HG02642 (cell line): ENCODE measurements at regions not wholly inside any gene's neighbourhood (a gene's known extent, or its start where the extent isn't known, plus 50 kb on each side); places are given as distances from the start of the nearest gene placed in this dataset.

ENCODE experiments used
- ATAC-seq: cut with Tn5 transposase; IDR thresholded peaks from one replicate; pipeline ENCODE4 v1.9.1; 2021; ENCODE audit warnings: mild to moderate bottlenecking; ENCODE audit not compliant: unreplicated experiment, poor library complexity

GRCh38 chr9:22278426-22278825 is 168.2 kb upstream of the DMRTA1 start:
- no peak for ATAC-seq

- ATAC-seq, result no peak
Observed at GRCh38 chr9:22279636-22280035, 167.0 kb upstream of the DMRTA1 start.

- no peak for ATAC-seq
Observed at GRCh38 chr9:22285066-22285465, 161.6 kb upstream of the DMRTA1 start.

- no peak for ATAC-seq
Observed at GRCh38 chr9:22286661-22287060, 160.0 kb upstream of the DMRTA1 start.

DNA sequence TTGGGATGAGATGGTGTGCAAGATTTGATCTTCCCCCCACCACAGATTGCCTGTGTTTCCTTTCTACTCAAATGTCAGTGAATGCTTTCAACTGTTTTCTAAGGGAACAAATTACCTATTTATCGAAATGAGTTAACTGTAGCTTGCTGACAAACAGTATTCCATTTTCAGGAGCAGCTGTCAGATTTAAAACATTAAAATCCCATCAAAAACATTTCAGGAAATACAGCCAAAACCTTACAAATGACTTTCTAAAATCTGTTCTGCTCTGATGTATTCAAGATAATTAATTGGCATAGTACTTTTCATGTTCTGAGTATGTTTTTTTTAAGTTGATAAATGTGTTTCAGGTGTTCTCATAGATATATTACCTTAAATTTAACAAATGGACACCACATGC is 158.0 kb upstream of the DMRTA1 start:
- ATAC-seq, result no peak

DNA sequence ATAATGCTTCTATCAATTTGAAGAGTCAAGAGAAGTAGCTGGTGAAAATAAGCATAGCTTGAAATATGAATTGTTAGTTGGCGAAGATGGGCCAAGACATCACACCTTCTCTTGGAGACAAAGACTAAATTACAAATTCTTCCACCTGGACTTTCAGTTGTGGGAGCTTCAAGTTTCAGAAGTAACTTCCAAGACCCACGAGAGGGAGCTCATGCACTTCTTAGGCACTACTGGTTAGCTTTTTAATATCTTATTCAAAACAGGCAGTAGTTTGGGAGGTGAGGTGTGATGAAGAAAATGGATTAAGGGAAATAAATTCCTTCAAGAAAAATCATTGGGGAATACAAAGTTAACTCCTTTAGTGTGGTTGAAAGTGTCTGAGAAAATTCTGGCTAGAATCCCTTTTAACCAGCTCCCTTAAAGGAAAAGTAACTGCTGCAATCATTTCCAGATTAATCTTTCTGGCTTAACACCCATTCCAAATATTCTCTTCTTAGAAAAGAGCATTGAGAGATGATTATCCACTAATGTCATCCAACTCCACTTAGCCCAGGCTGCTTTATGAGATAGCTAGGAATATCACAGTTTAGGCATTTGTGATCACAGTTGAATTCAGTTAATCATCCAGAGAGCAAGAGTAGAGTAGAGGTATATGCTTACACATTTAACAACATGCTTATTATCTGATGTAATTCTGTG is 139.5 kb upstream of the DMRTA1 start:
- no peak for ATAC-seq

DNA sequence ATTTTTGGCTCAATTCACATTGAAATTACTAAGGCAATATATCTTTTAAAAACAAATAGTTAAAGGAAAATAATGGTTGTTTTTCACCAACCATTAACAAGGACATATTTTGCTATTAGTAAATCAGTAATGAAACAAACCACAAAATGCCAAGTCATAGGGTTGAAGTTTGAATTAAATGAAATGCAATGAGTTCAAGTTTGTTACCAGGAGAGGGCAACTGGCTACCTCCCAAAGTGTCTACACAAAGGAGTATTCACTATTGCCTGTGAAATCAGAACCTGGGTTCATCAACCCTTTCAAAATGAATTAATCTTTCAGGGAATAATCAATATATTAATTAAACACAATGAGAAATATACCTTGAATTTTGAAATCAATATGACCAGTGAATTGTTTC is 138.4 kb upstream of the DMRTA1 start:
- no peak for ATAC-seq

DNA sequence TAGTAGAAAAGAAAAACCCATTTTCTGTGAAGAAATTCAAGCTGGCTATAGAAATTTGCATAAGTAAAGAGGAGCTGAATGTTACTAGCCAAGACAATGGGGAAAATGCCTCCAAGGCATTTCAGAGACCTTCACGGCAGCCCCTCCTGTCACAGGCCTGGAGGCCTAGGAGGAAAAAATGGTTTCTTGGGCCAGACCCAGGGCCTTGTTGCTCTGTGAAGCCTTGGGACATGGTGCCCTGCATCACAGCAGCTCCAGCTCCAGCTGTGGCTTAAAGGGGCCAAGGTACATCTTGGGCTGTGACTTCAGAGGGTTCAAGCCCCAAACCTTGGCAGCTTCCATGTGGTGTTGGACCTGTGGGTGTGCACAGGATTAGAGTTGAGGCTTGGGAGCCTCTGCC is 130.0 kb upstream of the DMRTA1 start:
- ATAC-seq, result no peak

DNA sequence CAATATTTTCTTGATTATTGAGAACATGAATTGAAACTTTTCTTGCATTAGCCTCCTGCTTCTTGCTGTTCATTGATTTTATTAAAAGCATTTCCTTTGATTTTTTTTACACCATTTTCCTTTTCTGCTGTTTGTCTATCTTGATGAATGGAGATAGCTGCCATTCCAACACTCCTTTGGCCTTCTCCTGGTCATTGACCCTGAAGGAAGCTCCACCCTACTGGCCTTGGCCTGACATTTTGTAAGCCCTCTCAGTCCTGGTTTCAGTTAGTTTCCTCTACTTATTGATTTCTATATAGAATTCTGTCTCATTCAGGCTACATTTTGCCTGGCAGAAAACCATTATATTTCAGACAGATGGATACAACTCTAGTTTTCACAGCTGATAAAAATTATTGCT is 115.1 kb upstream of the DMRTA1 start:
- no peak for ATAC-seq

DNA sequence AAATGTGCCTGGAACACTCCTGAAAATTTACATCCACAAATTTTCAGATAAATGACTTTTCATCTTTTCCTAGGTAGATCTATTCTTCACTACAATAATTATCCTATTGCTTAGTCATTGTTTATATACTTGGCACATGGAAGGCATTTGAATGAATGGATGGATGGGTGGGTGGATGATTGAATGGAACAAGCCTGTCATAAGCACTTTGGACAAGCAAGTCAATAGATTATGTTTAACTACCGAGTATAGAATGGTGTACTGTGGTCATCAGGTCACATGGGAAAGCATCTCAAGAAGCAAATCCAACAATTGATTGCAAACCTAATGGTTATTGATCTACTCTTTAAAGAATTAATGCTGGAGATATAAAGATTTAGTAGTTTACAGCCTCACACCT is 114.4 kb upstream of the DMRTA1 start:
- ATAC-seq, result no peak

GRCh38 chr9:22337261-22337660 is 109.4 kb upstream of the DMRTA1 start:
- no peak for ATAC-seq

DNA sequence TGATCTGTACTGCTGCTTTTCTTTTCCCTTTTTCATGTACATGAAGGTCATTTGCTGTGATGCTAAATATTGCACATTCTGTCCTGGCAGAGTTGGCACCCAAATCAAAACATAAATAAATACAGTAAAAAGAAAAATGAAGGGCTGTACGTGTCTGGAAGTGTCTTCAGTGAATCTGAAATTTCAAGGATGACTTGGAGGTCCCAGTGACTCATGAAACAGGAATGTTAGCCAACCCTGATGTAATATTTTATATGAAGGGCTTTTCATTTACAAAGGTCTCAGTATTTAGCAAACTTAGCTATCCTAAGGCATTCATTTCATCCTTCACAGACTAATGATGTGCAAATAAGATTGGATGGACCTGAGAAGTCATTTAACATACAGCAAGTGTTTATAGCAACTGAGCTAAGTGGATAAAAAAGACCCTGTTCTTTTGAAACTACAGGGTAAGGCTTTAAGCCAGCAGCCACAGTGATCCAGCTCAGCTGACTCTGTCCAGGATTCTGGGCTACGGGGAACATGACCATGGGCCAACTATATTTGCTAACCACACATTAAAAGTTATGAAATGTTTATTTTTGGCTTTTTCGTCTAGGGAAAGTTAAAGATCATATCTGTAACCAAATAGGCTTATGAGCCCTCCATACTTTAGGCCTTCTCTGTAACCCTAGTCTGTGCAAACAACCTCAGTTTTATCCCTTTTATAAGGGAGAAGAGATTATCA is 104.0 kb upstream of the DMRTA1 start:
- no peak for ATAC-seq

GRCh38 chr9:22343218-22343611 is 103.4 kb upstream of the DMRTA1 start:
- ATAC-seq, result no peak

DNA sequence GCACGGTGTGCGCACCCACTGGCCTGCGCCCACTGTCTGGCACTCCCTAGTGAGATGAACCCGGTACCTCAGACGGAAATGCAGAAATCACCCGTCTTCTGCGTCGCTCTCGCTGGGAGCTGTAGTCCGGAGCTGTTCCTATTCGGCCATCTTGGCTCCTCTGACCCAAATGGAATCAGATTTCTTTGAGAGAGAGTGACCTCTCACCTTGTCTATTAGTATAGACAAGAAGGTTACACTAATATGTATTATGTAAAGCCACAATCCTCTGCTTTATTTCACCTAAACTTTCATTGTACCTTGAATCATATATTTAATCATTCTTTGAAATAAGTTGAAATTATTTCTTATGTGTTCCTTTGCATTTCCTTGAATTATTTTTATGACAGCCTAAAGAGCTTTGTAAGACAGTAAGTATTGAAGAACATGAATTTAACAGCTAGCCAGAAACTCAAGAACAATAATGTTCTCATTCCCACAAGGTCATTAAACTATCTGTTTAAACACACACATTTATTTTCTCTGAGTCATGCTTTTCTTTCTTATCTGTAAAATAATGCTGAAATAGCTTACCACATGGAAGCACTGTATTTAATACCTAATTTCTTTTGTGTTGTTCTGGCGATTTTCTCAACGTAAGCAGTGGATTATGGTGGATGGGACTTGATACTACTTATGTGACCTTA is 91.8 kb upstream of the DMRTA1 start:
- ATAC-seq, result no peak

DNA sequence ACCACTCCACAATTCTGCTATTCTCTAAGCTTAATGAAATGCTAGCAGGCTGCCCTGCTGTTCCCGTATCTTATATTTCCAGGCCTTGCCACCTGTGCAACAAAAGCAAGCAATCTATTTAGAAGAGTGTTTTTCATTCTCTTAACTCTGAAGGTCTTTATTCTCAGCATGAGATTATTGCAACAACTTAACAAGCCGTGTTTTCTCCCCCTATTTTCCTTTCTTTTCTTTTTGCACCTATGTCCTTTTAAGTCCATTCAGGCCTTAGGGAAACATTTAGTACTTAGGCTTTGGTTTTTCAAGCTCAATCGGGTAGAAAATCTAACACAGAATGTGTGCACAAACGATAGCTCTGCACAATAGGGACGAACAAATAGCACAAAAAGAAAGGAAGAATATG is 89.6 kb upstream of the DMRTA1 start:
- no peak for ATAC-seq

DNA sequence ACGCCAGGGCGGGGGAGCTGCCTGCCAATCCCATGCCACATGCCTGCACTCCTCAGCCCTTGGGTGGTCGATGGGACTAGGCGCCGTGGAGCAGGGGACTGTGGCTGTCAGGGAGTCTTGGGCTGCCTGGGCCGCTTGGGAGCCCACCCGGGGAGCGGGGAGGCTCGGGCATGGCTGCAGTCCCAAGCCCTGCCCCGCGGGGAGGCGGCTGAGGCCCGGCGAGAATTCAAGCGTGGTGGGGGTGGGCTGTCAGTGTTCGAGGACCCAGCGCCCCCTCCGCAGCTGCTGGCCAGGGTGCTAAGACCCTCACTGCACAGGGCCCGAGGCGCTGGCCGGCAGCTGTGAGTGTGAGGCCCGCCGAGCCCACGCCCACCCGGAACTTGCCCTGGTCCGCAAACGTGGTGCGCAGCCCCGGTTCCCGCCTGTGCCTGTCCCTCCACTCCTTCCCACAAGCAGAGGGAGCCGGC is 83.2 kb upstream of the DMRTA1 start:
- no peak for ATAC-seq

DNA sequence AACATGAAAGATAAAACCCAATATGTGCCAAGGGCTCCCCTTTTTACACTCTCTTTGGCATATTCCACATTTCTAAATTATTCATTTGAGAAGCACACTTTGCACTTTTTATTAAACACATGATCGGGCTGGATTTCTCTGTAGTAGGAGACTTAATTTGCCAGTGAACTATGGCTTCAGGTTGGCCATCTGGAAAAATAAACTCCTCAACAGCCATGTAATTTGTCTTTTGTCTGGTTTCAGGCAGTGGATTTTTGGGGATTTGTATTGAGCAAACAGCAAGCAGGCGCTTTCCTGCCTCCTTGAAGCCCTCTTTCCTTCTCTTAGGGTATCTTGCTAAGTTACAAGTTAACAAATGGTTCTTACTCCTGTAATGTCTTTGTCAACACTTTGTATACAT is 73.0 kb upstream of the DMRTA1 start:
- ATAC-seq, result no peak

DNA sequence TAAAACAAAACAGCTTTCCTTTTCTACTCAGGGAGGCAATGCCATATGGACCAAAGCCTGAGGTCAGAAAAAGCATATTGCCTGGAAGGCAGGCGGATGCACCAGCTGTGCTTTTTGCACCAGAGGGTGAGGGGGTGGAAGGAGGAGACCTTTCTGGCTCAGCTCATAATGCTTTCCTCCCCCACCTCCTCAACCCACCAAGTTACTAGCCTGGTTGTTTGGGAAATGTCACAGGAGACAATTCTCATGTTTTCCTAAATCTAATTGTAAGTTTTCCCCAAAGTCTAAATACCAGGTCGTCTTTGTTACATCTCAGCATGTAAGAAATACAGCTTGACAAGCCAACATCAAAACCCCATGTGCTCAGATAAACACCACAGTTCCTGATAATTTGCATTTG is 72.6 kb upstream of the DMRTA1 start:
- ATAC-seq, result no peak

DNA sequence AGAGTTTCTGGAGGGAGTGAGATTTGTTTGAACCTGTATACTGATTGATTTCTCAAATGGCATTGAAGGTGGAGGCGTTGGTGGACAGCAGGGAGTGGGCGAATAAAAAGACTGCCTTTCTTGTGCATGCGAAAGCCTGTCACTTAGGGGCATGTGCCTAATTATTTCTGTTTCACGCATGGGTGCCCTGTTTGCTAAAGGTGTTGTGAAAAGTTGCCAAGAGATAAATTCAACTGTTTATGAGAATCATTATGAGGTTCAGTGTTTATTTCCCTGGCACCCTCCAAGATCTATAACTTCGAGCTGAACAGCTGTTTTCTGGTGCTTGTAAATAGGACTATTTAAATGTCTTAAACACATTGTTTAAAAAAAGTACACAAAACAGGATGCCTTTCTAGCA is 67.4 kb upstream of the DMRTA1 start:
- ATAC-seq, result no peak

DNA sequence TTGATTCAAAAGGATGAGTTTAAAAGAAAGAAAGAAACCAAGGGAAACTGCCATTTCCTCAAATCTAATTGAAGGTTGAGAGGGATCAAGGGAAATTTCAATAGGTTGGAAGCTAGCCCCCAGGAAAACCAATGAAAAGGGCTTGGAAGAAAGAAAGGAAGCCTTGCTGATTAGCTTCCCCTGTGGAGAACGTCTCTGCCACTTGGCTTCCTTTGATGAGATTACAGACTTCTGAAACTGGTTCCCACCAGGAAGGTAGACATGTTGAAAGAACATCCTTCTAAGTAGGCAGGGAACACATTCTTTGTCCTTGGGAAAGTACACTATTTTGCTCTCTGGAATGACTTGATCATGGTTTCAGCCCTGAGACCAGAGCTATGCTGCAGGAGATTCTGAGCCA is 65.5 kb upstream of the DMRTA1 start:
- no peak for ATAC-seq

DNA sequence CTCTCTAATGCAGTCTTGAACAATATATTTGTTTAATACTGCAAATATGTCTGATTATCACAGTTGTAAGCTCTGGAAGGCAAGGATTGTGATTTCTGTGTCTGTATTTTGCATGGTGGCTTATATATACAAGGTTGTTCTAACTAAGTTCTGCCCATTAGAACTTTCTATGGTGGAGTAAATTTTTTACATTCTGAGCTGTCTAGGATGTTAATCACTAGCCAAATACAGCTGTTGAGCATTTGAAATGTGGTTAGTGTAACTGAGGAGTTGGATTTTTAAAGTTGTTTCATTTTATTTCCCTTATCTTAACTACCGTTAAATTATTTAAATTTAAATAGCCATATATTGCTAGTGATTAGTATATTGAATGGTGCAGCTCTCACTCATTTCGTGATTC is 64.3 kb upstream of the DMRTA1 start:
- no peak for ATAC-seq

DNA sequence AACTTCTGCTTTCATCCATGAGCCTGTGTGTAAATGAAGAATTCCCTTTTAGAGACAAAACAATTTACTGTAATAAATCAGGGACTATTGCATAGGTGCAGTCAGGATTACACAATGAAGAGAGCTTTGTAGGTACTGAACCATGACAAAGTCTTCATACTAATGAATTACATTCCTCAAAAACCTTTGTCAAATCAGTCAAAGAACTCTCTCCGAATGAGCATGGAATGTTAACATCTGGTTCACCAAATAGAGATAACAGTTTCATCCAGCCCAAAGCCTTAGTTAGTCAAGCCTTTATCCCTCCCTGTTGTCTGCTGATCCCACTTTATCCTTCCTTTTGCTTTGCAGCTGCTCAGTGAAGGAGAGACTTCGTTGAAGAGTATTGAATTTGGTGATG is 62.9 kb upstream of the DMRTA1 start:
- no peak for ATAC-seq
